Nephron progenitor cell (in vitro differentiated cells): ENCODE measurements at regions not wholly inside any gene's neighbourhood (a gene's known extent, or its start where the extent isn't known, plus 50 kb on each side); places are given as distances from the start of the nearest gene placed in this dataset.

Experiments used
- DNase-seq: peaks from one replicate; pipeline ENCODE4 v3.0.0; 2021
- H3K27ac Mint-ChIP-seq: 2 replicates; pipeline ENCODE4 v1.8.0; 2021; ENCODE audit warnings: mild to moderate bottlenecking, moderate library complexity, mixed read lengths
- H3K27me3 Mint-ChIP-seq: 2 replicates; pipeline ENCODE4 v1.8.0; 2021; ENCODE audit warnings: mild to moderate bottlenecking, low read depth, mixed read lengths; ENCODE audit not compliant: poor library complexity
- H3K36me3 Mint-ChIP-seq: 2 replicates; pipeline ENCODE4 v1.8.0; 2021; ENCODE audit warnings: low read depth, mixed read lengths
- H3K4me1 Mint-ChIP-seq: 2 replicates; pipeline ENCODE4 v1.8.0; 2021; ENCODE audit warnings: mixed read lengths
- H3K4me3 Mint-ChIP-seq: 2 replicates; pipeline ENCODE4 v1.8.0; 2021; ENCODE audit warnings: mild to moderate bottlenecking, moderate library complexity, mixed read lengths
- H3K9me3 Mint-ChIP-seq: 2 replicates; pipeline ENCODE4 v1.8.0; 2021; ENCODE audit warnings: mild to moderate bottlenecking, moderate library complexity, mixed read lengths
- TF ChIP-seq, protein P1 (sequence below): fragments of 200-600 bp; sonication (generic); IDR thresholded peaks from 2 replicates; pipeline ENCODE4 v1.5.0; 2021; ENCODE audit warnings: antibody characterized with exemption

DNA sequence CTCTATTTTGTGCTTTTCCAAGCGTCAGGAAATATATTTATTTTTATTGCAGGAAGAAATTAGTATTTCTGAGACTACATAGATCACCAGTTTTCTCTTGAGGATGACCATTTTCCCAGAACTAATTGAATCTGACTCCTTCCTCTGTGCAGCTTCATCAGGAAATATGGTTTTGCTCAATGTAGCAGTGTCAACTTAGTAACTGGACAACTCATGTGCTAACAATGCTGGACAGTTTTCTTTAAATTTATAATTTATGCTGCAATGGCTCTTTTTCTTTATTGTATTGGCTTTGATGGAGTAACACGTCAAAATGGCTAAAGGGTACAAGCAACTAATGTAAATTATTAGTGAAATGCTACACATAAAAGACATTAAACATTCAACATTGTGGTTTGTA, 531.5 kb downstream of the ANKRD50 start:
- no peak overlapping the region for H3K4me3 Mint-ChIP-seq
- no peaks in the 10 kb centered on the region for H3K4me1 Mint-ChIP-seq

DNA sequence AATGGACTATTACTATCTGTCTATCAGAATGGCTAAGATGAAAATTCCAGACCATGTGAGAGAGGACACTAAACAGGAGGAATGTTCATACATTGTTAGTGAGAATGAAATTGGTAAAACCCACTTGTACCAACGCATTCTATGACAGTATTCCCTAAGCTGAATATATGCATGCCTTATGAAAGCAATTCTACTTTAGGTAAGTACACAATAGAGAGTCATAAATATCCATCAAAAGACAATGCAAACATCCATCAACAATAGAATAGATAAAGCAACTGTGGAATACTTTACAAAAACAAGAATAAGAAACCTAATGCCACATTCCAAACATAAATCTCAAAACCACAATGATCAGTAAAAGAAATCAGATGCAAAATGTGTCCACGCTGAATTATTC, 529.3 kb downstream of the ANKRD50 start:
- Mint-ChIP-seq H3K27me3 (no peaks in the 10 kb centered on the region), H3K4me1 (no peaks in the 10 kb centered on the region), H3K4me3 (no peak overlapping the region), H3K9me3 (peaks cover 4% of the 10 kb centered on the region), H3K36me3 (no peaks in the 10 kb centered on the region), H3K27ac (no peak overlapping the region)
- DNase-seq = no peak
- TF ChIP-seq, protein P1, sequence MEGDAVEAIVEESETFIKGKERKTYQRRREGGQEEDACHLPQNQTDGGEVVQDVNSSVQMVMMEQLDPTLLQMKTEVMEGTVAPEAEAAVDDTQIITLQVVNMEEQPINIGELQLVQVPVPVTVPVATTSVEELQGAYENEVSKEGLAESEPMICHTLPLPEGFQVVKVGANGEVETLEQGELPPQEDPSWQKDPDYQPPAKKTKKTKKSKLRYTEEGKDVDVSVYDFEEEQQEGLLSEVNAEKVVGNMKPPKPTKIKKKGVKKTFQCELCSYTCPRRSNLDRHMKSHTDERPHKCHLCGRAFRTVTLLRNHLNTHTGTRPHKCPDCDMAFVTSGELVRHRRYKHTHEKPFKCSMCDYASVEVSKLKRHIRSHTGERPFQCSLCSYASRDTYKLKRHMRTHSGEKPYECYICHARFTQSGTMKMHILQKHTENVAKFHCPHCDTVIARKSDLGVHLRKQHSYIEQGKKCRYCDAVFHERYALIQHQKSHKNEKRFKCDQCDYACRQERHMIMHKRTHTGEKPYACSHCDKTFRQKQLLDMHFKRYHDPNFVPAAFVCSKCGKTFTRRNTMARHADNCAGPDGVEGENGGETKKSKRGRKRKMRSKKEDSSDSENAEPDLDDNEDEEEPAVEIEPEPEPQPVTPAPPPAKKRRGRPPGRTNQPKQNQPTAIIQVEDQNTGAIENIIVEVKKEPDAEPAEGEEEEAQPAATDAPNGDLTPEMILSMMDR = no peak

More for the DNA sequence above, 531.5 kb downstream of the ANKRD50 start:
- H3K36me3 Mint-ChIP-seq = no peaks in the 10 kb centered on the region
- no peaks in the 10 kb centered on the region for H3K27me3 Mint-ChIP-seq
- H3K27ac Mint-ChIP-seq = no peak overlapping the region
- TF ChIP-seq, protein P1 = no peak
- peaks cover 4% of the 10 kb centered on the region for H3K9me3 Mint-ChIP-seq
- DNase-seq = no peak

DNA sequence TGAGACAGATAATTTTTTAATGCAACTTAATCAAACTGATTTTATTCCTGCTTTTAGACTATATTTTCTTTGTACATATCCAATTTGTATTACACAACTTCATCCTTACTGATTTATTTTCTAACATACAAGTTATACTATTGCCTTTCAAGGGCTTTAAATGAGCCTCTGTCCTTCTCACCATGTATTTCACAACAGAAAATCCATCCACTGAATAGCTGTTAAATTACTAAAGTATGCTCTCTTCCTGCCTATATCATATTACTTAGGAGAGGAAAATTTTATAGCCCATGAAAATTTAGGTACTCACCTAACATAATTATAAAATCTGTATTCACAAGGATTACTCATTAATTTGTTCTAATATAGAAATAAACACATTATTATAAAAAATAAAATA, 528.6 kb downstream of the ANKRD50 start:
- Mint-ChIP-seq H3K36me3 (no peaks in the 10 kb centered on the region), H3K4me1 (no peaks in the 10 kb centered on the region), H3K27me3 (no peaks in the 10 kb centered on the region), H3K9me3 (peaks cover 4% of the 10 kb centered on the region), H3K4me3 (no peak overlapping the region), H3K27ac (no peak overlapping the region)
- DNase-seq = no peak
- TF ChIP-seq, protein P1 = no peak

DNA sequence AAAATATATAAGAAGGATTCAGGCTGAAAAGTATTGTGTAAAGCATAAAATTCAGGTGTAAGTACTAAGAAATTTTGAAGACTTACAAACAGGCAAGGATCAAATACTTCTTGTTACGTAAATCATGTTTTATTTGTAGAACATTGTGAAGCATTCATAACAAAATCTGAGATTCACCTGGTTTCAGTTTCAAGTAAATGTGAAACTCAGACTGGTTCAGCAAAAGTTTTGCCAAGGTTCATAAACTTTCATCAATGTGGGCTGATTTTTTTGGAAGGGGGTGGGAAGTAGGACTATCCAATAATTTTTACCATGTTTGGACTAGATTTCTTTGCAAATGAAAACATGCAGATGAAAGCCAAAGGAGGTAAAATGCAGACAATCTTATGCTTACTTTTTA, 527.7 kb downstream of the ANKRD50 start:
- peaks cover 4% of the 10 kb centered on the region for H3K9me3 Mint-ChIP-seq
- no peaks in the 10 kb centered on the region for H3K4me1 Mint-ChIP-seq
- TF ChIP-seq, protein P1 = no peak
- no peak overlapping the region for H3K27ac Mint-ChIP-seq
- H3K4me3 Mint-ChIP-seq = no peak overlapping the region
- H3K36me3 Mint-ChIP-seq = no peaks in the 10 kb centered on the region
- DNase-seq = no peak
- H3K27me3 Mint-ChIP-seq = no peaks in the 10 kb centered on the region

DNA sequence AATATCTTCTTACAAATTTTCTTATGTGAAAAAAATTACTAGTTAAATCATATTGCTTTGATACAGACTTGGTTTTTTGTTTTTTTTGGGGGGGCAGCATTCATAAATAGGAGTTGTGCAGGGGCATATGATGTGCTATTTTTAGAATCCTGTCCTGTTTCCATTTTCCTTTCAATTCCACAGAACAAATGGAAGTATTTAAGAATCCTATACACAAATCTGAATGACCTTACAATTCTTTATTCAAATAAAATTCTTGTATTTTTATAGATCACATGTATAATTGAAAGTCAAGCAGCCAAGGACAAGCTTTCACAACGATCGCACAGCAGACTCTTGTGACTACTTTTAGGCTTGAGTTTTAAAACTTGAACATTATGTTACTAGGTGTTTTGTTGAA, 523.9 kb downstream of the ANKRD50 start:
- DNase-seq = no peak
- peaks cover 4% of the 10 kb centered on the region for H3K36me3 Mint-ChIP-seq
- H3K27me3 Mint-ChIP-seq = no peaks in the 10 kb centered on the region
- no peaks in the 10 kb centered on the region for H3K4me1 Mint-ChIP-seq
- no peak overlapping the region for H3K27ac Mint-ChIP-seq
- TF ChIP-seq, protein P1 = no peak
- peaks cover 23% of the 10 kb centered on the region for H3K9me3 Mint-ChIP-seq
- H3K4me3 Mint-ChIP-seq = no peak overlapping the region

DNA sequence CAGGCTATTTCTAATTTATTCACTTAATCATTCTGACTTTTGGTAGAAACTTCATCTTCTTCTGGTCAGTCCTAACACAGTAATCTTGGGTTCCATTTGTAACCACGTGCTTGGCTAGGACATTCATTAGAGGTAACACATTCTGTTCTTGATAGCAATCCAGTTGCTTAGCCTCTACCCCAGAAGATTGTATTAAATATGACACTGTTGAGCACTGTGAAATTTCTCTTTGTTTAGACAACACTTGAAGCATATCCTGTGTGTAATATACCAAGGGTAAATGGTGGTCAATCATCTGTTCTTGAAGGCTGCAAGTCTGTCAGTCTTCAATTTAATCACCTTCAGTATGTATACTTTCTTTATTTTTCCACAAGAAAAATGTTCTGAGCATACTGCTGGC, 523.0 kb downstream of the ANKRD50 start:
- Mint-ChIP-seq H3K4me1 (no peaks in the 10 kb centered on the region), H3K27me3 (no peaks in the 10 kb centered on the region), H3K4me3 (no peak overlapping the region), H3K27ac (no peak overlapping the region), H3K36me3 (peaks cover 8% of the 10 kb centered on the region), H3K9me3 (peaks cover 28% of the 10 kb centered on the region)
- no peak for DNase-seq
- TF ChIP-seq, protein P1 = no peak
